Thyroid gland (tissue), 4 donors: ENCODE measurements at regions not wholly inside any gene's neighbourhood (a gene's known extent, or its start where the extent isn't known, plus 50 kb on each side); places are given as distances from the start of the nearest gene placed in this dataset.

Experiments used
- POLR2A ChIP-seq, 2 donors: fragments of 450-650 bp; IDR thresholded peaks; one replicate each; pipeline ENCODE4 v1.6.1; 2017; ENCODE audit warnings: antibody characterized with exemption in 2 of 2, mild to moderate bottlenecking in 2 of 2, moderate library complexity in 1 of 2
- TF ChIP-seq, protein P1 (sequence below), 6 experiments: fragments of 200-600 bp in 3 of 6; fragments of 450-650 bp in 3 of 6; sonication (generic) in 3 of 6; IDR thresholded peaks; one replicate each; pipeline ENCODE4 v1.5.1; 2016 to 2019; ENCODE audit warnings: antibody characterized with exemption in 6 of 6, mild to moderate bottlenecking in 2 of 6, inconsistent platforms in 1 of 6, moderate library complexity in 1 of 6

DNA sequence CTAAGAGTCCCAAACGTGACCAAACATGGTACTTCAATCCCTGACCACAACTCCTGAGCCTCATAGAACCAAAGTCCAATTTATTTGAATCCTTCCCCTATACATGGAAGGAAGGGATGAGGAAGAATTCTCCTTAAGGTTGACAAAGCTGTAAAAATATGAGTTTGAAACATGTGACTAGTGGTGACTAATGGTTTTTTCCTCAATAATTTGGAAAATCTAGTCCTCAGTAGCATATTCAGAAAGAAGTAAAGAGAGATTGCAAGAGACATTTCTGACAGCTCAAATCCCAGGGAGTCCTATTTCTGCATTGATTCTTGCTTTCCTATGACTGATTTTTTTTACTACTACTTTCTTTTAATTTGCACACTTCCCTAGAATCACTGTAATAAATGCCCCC lies 443.7 kb downstream of the FRK start:
- no peak for TF ChIP-seq POLR2A (IDR thresholded peaks at IDR 0.05)
- TF ChIP-seq, protein P1, sequence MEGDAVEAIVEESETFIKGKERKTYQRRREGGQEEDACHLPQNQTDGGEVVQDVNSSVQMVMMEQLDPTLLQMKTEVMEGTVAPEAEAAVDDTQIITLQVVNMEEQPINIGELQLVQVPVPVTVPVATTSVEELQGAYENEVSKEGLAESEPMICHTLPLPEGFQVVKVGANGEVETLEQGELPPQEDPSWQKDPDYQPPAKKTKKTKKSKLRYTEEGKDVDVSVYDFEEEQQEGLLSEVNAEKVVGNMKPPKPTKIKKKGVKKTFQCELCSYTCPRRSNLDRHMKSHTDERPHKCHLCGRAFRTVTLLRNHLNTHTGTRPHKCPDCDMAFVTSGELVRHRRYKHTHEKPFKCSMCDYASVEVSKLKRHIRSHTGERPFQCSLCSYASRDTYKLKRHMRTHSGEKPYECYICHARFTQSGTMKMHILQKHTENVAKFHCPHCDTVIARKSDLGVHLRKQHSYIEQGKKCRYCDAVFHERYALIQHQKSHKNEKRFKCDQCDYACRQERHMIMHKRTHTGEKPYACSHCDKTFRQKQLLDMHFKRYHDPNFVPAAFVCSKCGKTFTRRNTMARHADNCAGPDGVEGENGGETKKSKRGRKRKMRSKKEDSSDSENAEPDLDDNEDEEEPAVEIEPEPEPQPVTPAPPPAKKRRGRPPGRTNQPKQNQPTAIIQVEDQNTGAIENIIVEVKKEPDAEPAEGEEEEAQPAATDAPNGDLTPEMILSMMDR (IDR thresholded peaks at IDR 0.05): no peak
